DND-41 (cell line): ENCODE measurements at regions not wholly inside any gene's neighbourhood (a gene's known extent, or its start where the extent isn't known, plus 50 kb on each side); places are given as distances from the start of the nearest gene placed in this dataset.

Experiments used
- CTCF ChIP-seq: IDR thresholded peaks from 2 replicates; pipeline ENCODE4 v1.5.1; 2012; ENCODE audit warnings: borderline replicate concordance, low read length, moderate library complexity, mild to moderate bottlenecking; ENCODE audit not compliant: poor library complexity, severe bottlenecking; ENCODE audit errors: extremely low read depth
- EZH2 ChIP-seq: IDR thresholded peaks from 3 replicates; pipeline ENCODE4 v1.6.1; 2012; ENCODE audit warnings: borderline replicate concordance, low read depth, mild to moderate bottlenecking, moderate library complexity, low read length, inconsistent platforms; ENCODE audit not compliant: severe bottlenecking

- TF ChIP-seq CTCF (no peak), EZH2 (no peak)
These were observed 306.2 kb downstream of the PTPRU start for GRCh38 chr1:29542548-29542947.
